ENCODE measurements at regions not wholly inside any gene's neighbourhood (a gene's known extent, or its start where the extent isn't known, plus 50 kb on each side); places are given as distances from the start of the nearest gene placed in this dataset.
A peak's percentile ranks its signal among the peaks of the same experiment; 100 is the strongest.

GRCh38 chr6:15036690-15037245, 209.1 kb upstream of the JARID2 start (continued):
- no peak for TF ChIP-seq ZHX2 (IDR thresholded peaks at IDR 0.05; ENCODE audit: low read depth)
- TF ChIP-seq ZHX2 (CRISPR knock-in tag; IDR thresholded peaks at IDR 0.05; ENCODE audit: borderline replicate concordance), result no peak
- no peak for TF ChIP-seq REST (IDR thresholded peaks at IDR 0.05; ENCODE audit: borderline replicate concordance in 1 of 2, low read depth in 1 of 2, low read length in 2 of 2)
- TF ChIP-seq U2AF1 (optimal IDR thresholded peaks at IDR 0.05; ENCODE audit: low read depth, low read length), result no peak
- no peak for TF ChIP-seq ZBTB38 (CRISPR knock-in tag; IDR thresholded peaks at IDR 0.05)
- no peak for TF ChIP-seq ZNF761 (CRISPR knock-in tag; conservative IDR thresholded peaks at IDR 0.05)
- no peak for TF ChIP-seq ZBTB46 (CRISPR knock-in tag; IDR thresholded peaks at IDR 0.05; ENCODE audit: borderline replicate concordance)
- TF ChIP-seq HNRNPH1 (optimal IDR thresholded peaks at IDR 0.05; ENCODE audit: low read depth, low read length), result no peak
- peak; percentile 44 for TF ChIP-seq ARID5B (CRISPR knock-in tag; IDR thresholded peaks at IDR 0.05)
- no peak for TF ChIP-seq ZNF747 (CRISPR knock-in tag; IDR thresholded peaks at IDR 0.05; ENCODE audit: borderline replicate concordance)
- TF ChIP-seq ZNF264 (CRISPR knock-in tag; IDR thresholded peaks at IDR 0.05), result no peak

All from HepG2 (cell line).